ENCODE measurements at regions not wholly inside any gene's neighbourhood (a gene's known extent, or its start where the extent isn't known, plus 50 kb on each side); places are given as distances from the start of the nearest gene placed in this dataset.

GRCh38 chr3:106510206-106510605 lies 641.4 kb upstream of the CBLB start:
- ATAC-seq: no peak
- no peak for TF ChIP-seq ZFP3 (CRISPR knock-in tag; IDR thresholded peaks at IDR 0.05)

- TF ChIP-seq PPARA (CRISPR knock-in tag; IDR thresholded peaks at IDR 0.05; ENCODE audit: borderline replicate concordance) (no peak), RARB (CRISPR knock-in tag; IDR thresholded peaks at IDR 0.05) (no peak), CSRNP3 (CRISPR knock-in tag; IDR thresholded peaks at IDR 0.05) (no peak)
- ATAC-seq: no peak
Observed at GRCh38 chr3:106512846-106513245, 644.0 kb upstream of the CBLB start.

GRCh38 chr3:106514431-106514830 lies 645.6 kb upstream of the CBLB start:
- no peak for TF ChIP-seq ZNF565 (CRISPR knock-in tag; conservative IDR thresholded peaks at IDR 0.05; ENCODE audit: low read depth)
- no peak for TF ChIP-seq TCF4 (CRISPR knock-in tag; IDR thresholded peaks at IDR 0.05; ENCODE audit: borderline replicate concordance)
- TF ChIP-seq ZNF8 (CRISPR knock-in tag; IDR thresholded peaks at IDR 0.05): no peak
- TF ChIP-seq ZFP3 (CRISPR knock-in tag; IDR thresholded peaks at IDR 0.05): no peak
- TF ChIP-seq SNAI2 (CRISPR knock-in tag; IDR thresholded peaks at IDR 0.05): no peak
- no peak for TF ChIP-seq RARB (CRISPR knock-in tag; IDR thresholded peaks at IDR 0.05)
- TF ChIP-seq TOX (CRISPR knock-in tag; IDR thresholded peaks at IDR 0.05; ENCODE audit: borderline replicate concordance): no peak
- no peak for TF ChIP-seq ESRRG (CRISPR knock-in tag; IDR thresholded peaks at IDR 0.05)
- TF ChIP-seq PATZ1 (CRISPR knock-in tag; IDR thresholded peaks at IDR 0.05; ENCODE audit: borderline replicate concordance): no peak
- no peak for TF ChIP-seq ZFP30 (CRISPR knock-in tag; IDR thresholded peaks at IDR 0.05)
- TF ChIP-seq ZC3H10 (CRISPR knock-in tag; IDR thresholded peaks at IDR 0.05): no peak
- no peak for TF ChIP-seq POU6F1 (CRISPR knock-in tag; IDR thresholded peaks at IDR 0.05; ENCODE audit: borderline replicate concordance, low read depth)
- no peak for TF ChIP-seq ZNF70 (CRISPR knock-in tag; IDR thresholded peaks at IDR 0.05)
- no peak for TF ChIP-seq TSHZ2 (CRISPR knock-in tag; IDR thresholded peaks at IDR 0.05)
- no peak for TF ChIP-seq OSR1 (CRISPR knock-in tag; IDR thresholded peaks at IDR 0.05)
- no peak for TF ChIP-seq CSDC2 (CRISPR knock-in tag; IDR thresholded peaks at IDR 0.05)
- TF ChIP-seq CREB5 (CRISPR knock-in tag; IDR thresholded peaks at IDR 0.05; ENCODE audit: low read depth): no peak
- no peak for TF ChIP-seq ISL1 (CRISPR knock-in tag; IDR thresholded peaks at IDR 0.05)
- TF ChIP-seq PPARA (CRISPR knock-in tag; IDR thresholded peaks at IDR 0.05; ENCODE audit: borderline replicate concordance): no peak
- ATAC-seq: no peak

- ATAC-seq: peak; percentile 39; the same call in 2 of the 3 replicates
- TF ChIP-seq ZNF565 (CRISPR knock-in tag; conservative IDR thresholded peaks at IDR 0.05; ENCODE audit: low read depth) (no peak), TOX (CRISPR knock-in tag; IDR thresholded peaks at IDR 0.05; ENCODE audit: borderline replicate concordance) (no peak), SNAI2 (CRISPR knock-in tag; IDR thresholded peaks at IDR 0.05) (no peak)
Observed at GRCh38 chr3:106518516-106518915, 649.7 kb upstream of the CBLB start.

Data from SK-N-SH treated with all-trans-retinoic acid at 6 μM for 48 hours (cell line).